Liver (tissue), 3 donors: ENCODE measurements at regions not wholly inside any gene's neighbourhood (a gene's known extent, or its start where the extent isn't known, plus 50 kb on each side); places are given as distances from the start of the nearest gene placed in this dataset.

Source experiments
- ATF3 ChIP-seq: IDR thresholded peaks from 2 replicates; pipeline ENCODE4 v1.6.1; 2016; ENCODE audit warnings: antibody characterized with exemption
- CTCF ChIP-seq: fragments of 150-350 bp; IDR thresholded peaks from 2 replicates; pipeline ENCODE4 v1.5.1; 2017; ENCODE audit warnings: improper control_type of control experiment, low read depth, low read length; ENCODE audit not compliant: missing input control
- GABPA ChIP-seq, 2 donors: IDR thresholded peaks in 1 of 2; conservative IDR thresholded peaks in 1 of 2; 2 replicates each; pipeline ENCODE4 v1.6.1; 2016; ENCODE audit warnings: antibody characterized with exemption in 2 of 2, mild to moderate bottlenecking in 1 of 2, moderate library complexity in 1 of 2
- MAX ChIP-seq: IDR thresholded peaks from 2 replicates; pipeline ENCODE4 v1.6.1; 2016; ENCODE audit warnings: antibody characterized with exemption
- RAD21 ChIP-seq, 2 donors: IDR thresholded peaks; 2 replicates each; pipeline ENCODE4 v1.6.1; 2016; ENCODE audit warnings: antibody characterized with exemption in 2 of 2, mild to moderate bottlenecking in 2 of 2
- REST ChIP-seq: IDR thresholded peaks from 2 replicates; pipeline ENCODE4 v1.6.1; 2016; ENCODE audit warnings: antibody characterized with exemption, mild to moderate bottlenecking
- RXRA ChIP-seq, 2 donors: IDR thresholded peaks; 2 replicates each; pipeline ENCODE4 v1.6.1; 2017 to 2018; ENCODE audit warnings: antibody characterized with exemption in 2 of 2, mild to moderate bottlenecking in 1 of 2
- SP1 ChIP-seq: IDR thresholded peaks from 2 replicates; pipeline ENCODE4 v1.6.1; 2018; ENCODE audit warnings: antibody characterized with exemption, mild to moderate bottlenecking
- TAF1 ChIP-seq: conservative IDR thresholded peaks from 2 replicates; pipeline ENCODE4 v1.6.1; 2016; ENCODE audit warnings: antibody characterized with exemption, mild to moderate bottlenecking
- YY1 ChIP-seq: IDR thresholded peaks from 2 replicates; pipeline ENCODE4 v1.6.1; 2016; ENCODE audit warnings: antibody characterized with exemption, mild to moderate bottlenecking
- ZBTB33 ChIP-seq: IDR thresholded peaks from 2 replicates; pipeline ENCODE4 v1.6.1; 2016; ENCODE audit warnings: antibody characterized with exemption
- donor health status: healthy.
- donor health status: healthy.

GRCh38 chr5:53814819-53815218, 254.4 kb downstream of the NDUFS4 start:
- TF ChIP-seq CTCF (no peak), YY1 (no peak), SP1 (no peak), ZBTB33 (no peak), MAX (no peak), TAF1 (no peak), REST (no peak), RAD21 (IDR thresholded peaks at IDR 0.05) (no peak), GABPA (IDR thresholded peaks at IDR 0.05 in 1 of 2, conservative IDR thresholded peaks at IDR 0.05 in 1 of 2) (no peak), ATF3 (no peak), RXRA (IDR thresholded peaks at IDR 0.05) (no peak)
